ENCODE measurements at regions not wholly inside any gene's neighbourhood (a gene's known extent, or its start where the extent isn't known, plus 50 kb on each side); places are given as distances from the start of the nearest gene placed in this dataset.

GRCh38 chr4:117796677-117797076 lies 237.6 kb upstream of the NDST3 start:
- Histone ChIP-seq H3K4me3 (ENCODE audit: low read length) (no peak overlapping the region), H3K79me2 (replicated peaks; ENCODE audit: insufficient read depth, low read length) (no peaks in the 10 kb centered on the region), H3K36me3 (ENCODE audit: insufficient read depth, low read length) (no peaks in the 10 kb centered on the region), H3K4me2 (ENCODE audit: low read length) (no peak overlapping the region), H3K27me3 (ENCODE audit: insufficient read depth, low read depth, low read length) (no peaks in the 10 kb centered on the region), H3K9me3 (ENCODE audit: low read length) (no peaks in the 10 kb centered on the region), H3F3A (ENCODE audit: insufficient read depth, low read length, poor library complexity, severe bottlenecking) (no peaks in the 10 kb centered on the region), H2AFZ (ENCODE audit: low read depth, low read length) (no peak overlapping the region), H3K9me2 (ENCODE audit: insufficient read depth, low read length) (no peaks in the 10 kb centered on the region), H4K20me1 (ENCODE audit: insufficient read depth) (no peaks in the 10 kb centered on the region), H3K9ac (ENCODE audit: low read length) (no peak overlapping the region), H3K27ac (ENCODE audit: low read length) (no peak overlapping the region)
- TF ChIP-seq EZH2 (IDR thresholded peaks at IDR 0.05; ENCODE audit: borderline replicate concordance, insufficient read depth, low read length, poor library complexity, severe bottlenecking) (no peak), SMC3 (conservative IDR thresholded peaks at IDR 0.05; ENCODE audit: poor library complexity) (no peak), TAF1 (IDR thresholded peaks at IDR 0.05; ENCODE audit: low read depth) (no peak), RAD21 (conservative IDR thresholded peaks at IDR 0.05) (no peak), CTCF (IDR thresholded peaks at IDR 0.05; ENCODE audit: poor library complexity, severe bottlenecking) (no peak), REST (IDR thresholded peaks at IDR 0.05; ENCODE audit: borderline replicate concordance) (no peak), MXI1 (conservative IDR thresholded peaks at IDR 0.05; ENCODE audit: poor library complexity, severe bottlenecking) (no peak), EP300 (conservative IDR thresholded peaks at IDR 0.05; ENCODE audit: poor library complexity, severe bottlenecking) (no peak), POLR2AphosphoS5 (IDR thresholded peaks at IDR 0.05) (no peak)

- no peaks in the 10 kb centered on the region for H3K79me2 ChIP-seq (replicated peaks; ENCODE audit: insufficient read depth, low read length)
- H3F3A ChIP-seq (ENCODE audit: insufficient read depth, low read length, poor library complexity, severe bottlenecking), result no peaks in the 10 kb centered on the region
- H2AFZ ChIP-seq (ENCODE audit: low read depth, low read length), result no peak overlapping the region
- no peak overlapping the region for H3K4me3 ChIP-seq (ENCODE audit: low read length)
- TF ChIP-seq MXI1 (conservative IDR thresholded peaks at IDR 0.05; ENCODE audit: poor library complexity, severe bottlenecking) (no peak), REST (IDR thresholded peaks at IDR 0.05; ENCODE audit: borderline replicate concordance) (no peak), TAF1 (IDR thresholded peaks at IDR 0.05; ENCODE audit: low read depth) (no peak), EZH2 (IDR thresholded peaks at IDR 0.05; ENCODE audit: borderline replicate concordance, insufficient read depth, low read length, poor library complexity, severe bottlenecking) (no peak), SMC3 (conservative IDR thresholded peaks at IDR 0.05; ENCODE audit: poor library complexity) (no peak), RAD21 (conservative IDR thresholded peaks at IDR 0.05) (no peak), CTCF (IDR thresholded peaks at IDR 0.05; ENCODE audit: poor library complexity, severe bottlenecking) (no peak), POLR2AphosphoS5 (IDR thresholded peaks at IDR 0.05) (no peak), EP300 (conservative IDR thresholded peaks at IDR 0.05; ENCODE audit: poor library complexity, severe bottlenecking) (no peak)
- no peaks in the 10 kb centered on the region for H4K20me1 ChIP-seq (ENCODE audit: insufficient read depth)
- no peak overlapping the region for H3K9ac ChIP-seq (ENCODE audit: low read length)
- no peaks in the 10 kb centered on the region for H3K9me2 ChIP-seq (ENCODE audit: insufficient read depth, low read length)
- H3K9me3 ChIP-seq (ENCODE audit: low read length), result no peaks in the 10 kb centered on the region
- H3K4me2 ChIP-seq (ENCODE audit: low read length), result no peak overlapping the region
- H3K36me3 ChIP-seq (ENCODE audit: insufficient read depth, low read length), result no peaks in the 10 kb centered on the region
- H3K27ac ChIP-seq (ENCODE audit: low read length), result no peak overlapping the region
- no peaks in the 10 kb centered on the region for H3K27me3 ChIP-seq (ENCODE audit: insufficient read depth, low read depth, low read length)
Observed at GRCh38 chr4:117800636-117801035, 233.7 kb upstream of the NDST3 start.
